MM.1S (cell line): ENCODE measurements at regions not wholly inside any gene's neighbourhood (a gene's known extent, or its start where the extent isn't known, plus 50 kb on each side); places are given as distances from the start of the nearest gene placed in this dataset.

Experiments used
- EZH2phosphoT487 ChIP-seq: fragments of 300-600 bp; sonication (generic); IDR thresholded peaks from 2 replicates; pipeline ENCODE4 v1.6.1; 2018; ENCODE audit warnings: antibody characterized with exemption, low read length
- TF ChIP-seq, protein P1 (sequence below): fragments of 300-600 bp; sonication (generic); IDR thresholded peaks from 2 replicates; pipeline ENCODE4 v1.5.1; 2016; ENCODE audit warnings: antibody characterized with exemption, low read length, mixed read lengths

- TF ChIP-seq, protein P1, sequence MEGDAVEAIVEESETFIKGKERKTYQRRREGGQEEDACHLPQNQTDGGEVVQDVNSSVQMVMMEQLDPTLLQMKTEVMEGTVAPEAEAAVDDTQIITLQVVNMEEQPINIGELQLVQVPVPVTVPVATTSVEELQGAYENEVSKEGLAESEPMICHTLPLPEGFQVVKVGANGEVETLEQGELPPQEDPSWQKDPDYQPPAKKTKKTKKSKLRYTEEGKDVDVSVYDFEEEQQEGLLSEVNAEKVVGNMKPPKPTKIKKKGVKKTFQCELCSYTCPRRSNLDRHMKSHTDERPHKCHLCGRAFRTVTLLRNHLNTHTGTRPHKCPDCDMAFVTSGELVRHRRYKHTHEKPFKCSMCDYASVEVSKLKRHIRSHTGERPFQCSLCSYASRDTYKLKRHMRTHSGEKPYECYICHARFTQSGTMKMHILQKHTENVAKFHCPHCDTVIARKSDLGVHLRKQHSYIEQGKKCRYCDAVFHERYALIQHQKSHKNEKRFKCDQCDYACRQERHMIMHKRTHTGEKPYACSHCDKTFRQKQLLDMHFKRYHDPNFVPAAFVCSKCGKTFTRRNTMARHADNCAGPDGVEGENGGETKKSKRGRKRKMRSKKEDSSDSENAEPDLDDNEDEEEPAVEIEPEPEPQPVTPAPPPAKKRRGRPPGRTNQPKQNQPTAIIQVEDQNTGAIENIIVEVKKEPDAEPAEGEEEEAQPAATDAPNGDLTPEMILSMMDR = no peak
- TF ChIP-seq EZH2phosphoT487 = no peak
These were observed 178.8 kb downstream of the ETNK1 start for GRCh38 chr12:22803725-22804124.
